GM19372 (cell line): ENCODE measurements at regions not wholly inside any gene's neighbourhood (a gene's known extent, or its start where the extent isn't known, plus 50 kb on each side); places are given as distances from the start of the nearest gene placed in this dataset.
"Not testable (repeated sequence)": the region's sequence is repeated elsewhere in the genome, so short reads cannot be mapped to it uniquely, and the experiment has no call there.

Source experiments
- ATAC-seq: cut with Tn5 transposase; IDR thresholded peaks from one replicate; pipeline ENCODE4 v1.9.1; 2021; ENCODE audit warnings: mild to moderate bottlenecking, low read depth, moderate library complexity; ENCODE audit not compliant: unreplicated experiment

GRCh38 chr7:149683898-149684297 lies 89.5 kb downstream of the ZNF467 start:
- no peak for ATAC-seq

- no peak for ATAC-seq
Measured at GRCh38 chr7:149683181-149683580, 90.2 kb downstream of the ZNF467 start.

- no peak for ATAC-seq
Measured at GRCh38 chr7:149682038-149682437, 91.3 kb downstream of the ZNF467 start.

GRCh38 chr7:149681274-149681673 lies 92.1 kb downstream of the ZNF467 start:
- no peak for ATAC-seq

GRCh38 chr7:149680331-149681025 lies 92.9 kb downstream of the ZNF467 start:
- ATAC-seq: no peak

GRCh38 chr7:149674728-149675385 lies 98.5 kb downstream of the ZNF467 start:
- not testable (repeated sequence) for ATAC-seq

GRCh38 chr7:149673006-149673405 lies 100.4 kb downstream of the ZNF467 start:
- ATAC-seq: no peak

- ATAC-seq: no peak
Measured at GRCh38 chr7:149670288-149670687, 103.1 kb downstream of the ZNF467 start.

- ATAC-seq: no peak
Measured at GRCh38 chr7:149669121-149669818, 104.1 kb downstream of the ZNF467 start.

GRCh38 chr7:149666360-149666945 lies 106.9 kb downstream of the ZNF467 start:
- ATAC-seq: no peak

- ATAC-seq: not testable (repeated sequence)
Measured at GRCh38 chr7:149665618-149666017, 107.8 kb downstream of the ZNF467 start.

- ATAC-seq: no peak
Measured at GRCh38 chr7:149664666-149665065, 108.7 kb downstream of the ZNF467 start.

GRCh38 chr7:149664176-149664575 lies 109.2 kb downstream of the ZNF467 start:
- no peak for ATAC-seq

- peak; percentile 80 for ATAC-seq
Measured at GRCh38 chr7:149662591-149663095, 110.7 kb downstream of the ZNF467 start.

GRCh38 chr7:149655784-149656183 lies 117.6 kb downstream of the ZNF467 start:
- no peak for ATAC-seq

GRCh38 chr7:149654588-149654987 lies 118.8 kb downstream of the ZNF467 start:
- no peak for ATAC-seq

GRCh38 chr7:149650190-149650589 lies 123.2 kb downstream of the ZNF467 start:
- not testable (repeated sequence) for ATAC-seq

GRCh38 chr7:149644754-149645153 lies 128.6 kb downstream of the ZNF467 start:
- ATAC-seq: no peak

GRCh38 chr7:149642589-149642988 lies 130.8 kb downstream of the ZNF467 start:
- ATAC-seq: no peak

GRCh38 chr7:149638566-149639320 lies 134.6 kb downstream of the ZNF467 start:
- ATAC-seq: no peak
